Stomach (tissue), 8 donors: ENCODE measurements at regions not wholly inside any gene's neighbourhood (a gene's known extent, or its start where the extent isn't known, plus 50 kb on each side); places are given as distances from the start of the nearest gene placed in this dataset.

Experiments used
- DNase-seq, 2 donors: peaks; one replicate each; pipeline versions ENCODE4 v3.0.0 to v3.0.0-alpha.2; 2013 to 2019
- H3K27ac ChIP-seq, 5 donors: fragments of 200-600 bp in 4 of 5; sonication (generic) in 4 of 5; one replicate each; pipeline ENCODE4 v1.5.1; 2013 to 2019; ENCODE audit warnings: mild to moderate bottlenecking in 1 of 5, moderate library complexity in 1 of 5
- H3K27me3 ChIP-seq, 3 donors: fragments of 200-600 bp; sonication (generic); one replicate each; pipeline ENCODE4 v1.5.1; 2017 to 2019; ENCODE audit warnings: mixed run types in 1 of 3
- H3K36me3 ChIP-seq, 4 donors: fragments of 200-600 bp; sonication (generic); 1 replicate in 3 of 4; 2 replicates in 1 of 4; pipeline ENCODE4 v1.5.1; 2016 to 2019
- H3K4me1 ChIP-seq, 4 donors: fragments of 200-600 bp; sonication (generic); one replicate each; pipeline ENCODE4 v1.5.1; 2016 to 2019
- H3K4me3 ChIP-seq, 4 donors: fragments of 200-600 bp; sonication (generic) in 3 of 4; one replicate each; pipeline ENCODE4 v1.5.1; 2016 to 2019; ENCODE audit warnings: mild to moderate bottlenecking in 1 of 4
- H3K9me3 ChIP-seq, 4 donors: fragments of 200-600 bp; sonication (generic); one replicate each; pipeline ENCODE4 v1.5.1; 2016 to 2019
- EP300 ChIP-seq: sonication (generic); formaldehyde crosslinking; IDR thresholded peaks from one replicate; pipeline ENCODE4 v1.6.1; 2017; ENCODE audit warnings: antibody characterized with exemption
- POLR2A ChIP-seq, 4 donors: fragments of 450-650 bp; IDR thresholded peaks; one replicate each; pipeline ENCODE4 v1.6.1; 2016; ENCODE audit warnings: antibody characterized with exemption in 4 of 4, control low read depth in 2 of 4, mild to moderate bottlenecking in 1 of 4, moderate library complexity in 1 of 4
- POLR2AphosphoS5 ChIP-seq, 3 donors: sonication (generic); formaldehyde crosslinking; IDR thresholded peaks; one replicate each; pipeline ENCODE4 v1.6.1; 2016; ENCODE audit warnings: antibody characterized with exemption in 3 of 3
- WGBS, 5 donors: extraction: QIAGEN DNeasy Blood & Tissue Kit in 3 of 5; methylation state at CpG; one replicate each; pipeline versions ENCODE4 v1.1.5 to v1.1.7; 2013 to 2018; 5-methylcytosine and 5-hydroxymethylcytosine counted together
- intact Hi-C: fragments of 100-400 bp; cut with DNase I; formaldehyde crosslinking; loops from one replicate; pipeline ENCODE4 v1.15.1; 2023; ENCODE audit warnings: low total_unique reads
- TF ChIP-seq, protein P1 (sequence below), 7 experiments: fragments of 450-650 bp in 4 of 7; fragments of 200-600 bp in 3 of 7; sonication (generic) in 3 of 7; IDR thresholded peaks; one replicate each; pipeline ENCODE4 v1.5.1; 2016 to 2019; ENCODE audit warnings: antibody characterized with exemption in 7 of 7, control low read depth in 2 of 7, mild to moderate bottlenecking in 1 of 7
- donor health status: healthy with polysubstance abuse.
- donor health status: Bipolar disorder and iron deficiency.
- donor health status: healthy.

DNA sequence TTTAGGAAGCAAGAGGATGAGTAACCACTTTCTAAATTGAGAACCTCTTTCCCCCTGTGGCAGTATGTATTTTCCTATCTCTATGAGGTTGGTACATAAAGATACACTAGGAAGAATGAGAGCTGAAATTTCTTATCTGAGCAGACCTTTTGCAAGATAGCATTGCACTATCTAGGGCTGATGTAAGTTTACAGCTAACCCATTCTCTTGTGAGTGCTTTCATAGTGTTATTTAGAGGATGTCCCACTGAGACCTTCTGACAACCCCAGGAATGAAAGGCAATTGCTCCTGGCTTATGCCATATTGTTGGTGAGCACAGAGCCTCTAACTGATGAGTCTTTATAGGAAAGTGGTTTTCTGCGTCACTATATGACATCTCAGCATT is 1209.3 kb upstream of the CDH6 start:
- intact Hi-C loops, result no loop called here
- DNase-seq, result no peak
- Histone ChIP-seq H3K4me1 (no peaks in the 10 kb centered on the region), H3K27ac (no peak overlapping the region), H3K9me3 (peaks cover 0 to 6% (median 0%) of the 10 kb centered on the region in 4 donors), H3K27me3 (no peaks in the 10 kb centered on the region), H3K4me3 (no peak overlapping the region), H3K36me3 (no peaks in the 10 kb centered on the region)
- 82 to 100% (median 86%) methylated on average over 1 of the region's 1 CpG for WGBS, 5 donors
- TF ChIP-seq POLR2AphosphoS5 (IDR thresholded peaks at IDR 0.05), result no peak
- TF ChIP-seq POLR2A (IDR thresholded peaks at IDR 0.05), result no peak
- TF ChIP-seq, protein P1, sequence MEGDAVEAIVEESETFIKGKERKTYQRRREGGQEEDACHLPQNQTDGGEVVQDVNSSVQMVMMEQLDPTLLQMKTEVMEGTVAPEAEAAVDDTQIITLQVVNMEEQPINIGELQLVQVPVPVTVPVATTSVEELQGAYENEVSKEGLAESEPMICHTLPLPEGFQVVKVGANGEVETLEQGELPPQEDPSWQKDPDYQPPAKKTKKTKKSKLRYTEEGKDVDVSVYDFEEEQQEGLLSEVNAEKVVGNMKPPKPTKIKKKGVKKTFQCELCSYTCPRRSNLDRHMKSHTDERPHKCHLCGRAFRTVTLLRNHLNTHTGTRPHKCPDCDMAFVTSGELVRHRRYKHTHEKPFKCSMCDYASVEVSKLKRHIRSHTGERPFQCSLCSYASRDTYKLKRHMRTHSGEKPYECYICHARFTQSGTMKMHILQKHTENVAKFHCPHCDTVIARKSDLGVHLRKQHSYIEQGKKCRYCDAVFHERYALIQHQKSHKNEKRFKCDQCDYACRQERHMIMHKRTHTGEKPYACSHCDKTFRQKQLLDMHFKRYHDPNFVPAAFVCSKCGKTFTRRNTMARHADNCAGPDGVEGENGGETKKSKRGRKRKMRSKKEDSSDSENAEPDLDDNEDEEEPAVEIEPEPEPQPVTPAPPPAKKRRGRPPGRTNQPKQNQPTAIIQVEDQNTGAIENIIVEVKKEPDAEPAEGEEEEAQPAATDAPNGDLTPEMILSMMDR (IDR thresholded peaks at IDR 0.05), result no peak
- no peak for TF ChIP-seq EP300

GRCh38 chr5:29983528-29984155 is 1209.8 kb upstream of the CDH6 start:
- Histone ChIP-seq H3K4me1 (no peaks in the 10 kb centered on the region), H3K9me3 (peaks cover 0 to 5% (median 0%) of the 10 kb centered on the region in 4 donors), H3K27ac (no peak overlapping the region), H3K36me3 (no peaks in the 10 kb centered on the region), H3K27me3 (no peaks in the 10 kb centered on the region), H3K4me3 (no peak overlapping the region)
- intact Hi-C loops, result no loop called here
- TF ChIP-seq POLR2AphosphoS5 (IDR thresholded peaks at IDR 0.05) (no peak), EP300 (no peak), POLR2A (IDR thresholded peaks at IDR 0.05) (no peak)
- TF ChIP-seq, protein P1 (IDR thresholded peaks at IDR 0.05), result no peak
- DNase-seq, result no peak

DNA sequence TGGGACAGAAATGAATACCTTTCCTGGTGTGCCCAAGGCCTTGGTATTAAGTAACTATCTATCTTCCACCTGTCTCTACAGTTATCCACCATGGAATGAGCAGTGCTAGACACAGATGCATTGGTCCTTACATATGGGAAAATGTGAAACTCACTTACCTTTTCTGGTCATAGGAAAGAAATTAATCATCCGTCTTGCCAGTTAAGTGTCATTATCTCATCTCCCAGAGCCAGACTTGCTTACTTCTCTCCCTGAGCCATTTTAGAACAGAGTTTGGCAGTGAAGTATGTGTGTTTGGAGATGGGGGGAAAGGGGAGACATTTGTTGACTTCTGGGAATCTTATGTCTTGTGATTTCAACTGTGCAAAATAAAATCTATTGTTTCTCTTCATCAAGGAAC is 1211.0 kb upstream of the CDH6 start:
- H3K4me3 ChIP-seq, result no peak overlapping the region
- TF ChIP-seq, protein P1 (IDR thresholded peaks at IDR 0.05), result no peak
- no peak for TF ChIP-seq POLR2A (IDR thresholded peaks at IDR 0.05)
- no peak for TF ChIP-seq POLR2AphosphoS5 (IDR thresholded peaks at IDR 0.05)
- no peak for TF ChIP-seq EP300
- WGBS, 5 donors, result 84 to 96% (median 88%) methylated on average over 1 of the region's 1 CpG

GRCh38 chr5:29972597-29972996 is 1220.9 kb upstream of the CDH6 start:
- no peak for DNase-seq
- Histone ChIP-seq H3K4me3 (no peak overlapping the region), H3K36me3 (no peaks in the 10 kb centered on the region), H3K27ac (no peak overlapping the region), H3K4me1 (no peaks in the 10 kb centered on the region), H3K9me3 (no peaks in the 10 kb centered on the region), H3K27me3 (no peaks in the 10 kb centered on the region)
- 42 to 76% (median 66%) methylated on average over 3 of the region's 3 CpGs for WGBS, 5 donors
- TF ChIP-seq POLR2A (IDR thresholded peaks at IDR 0.05), result no peak
- TF ChIP-seq POLR2AphosphoS5 (IDR thresholded peaks at IDR 0.05), result no peak
- TF ChIP-seq, protein P1 (IDR thresholded peaks at IDR 0.05), result no peak
- TF ChIP-seq EP300, result no peak
- intact Hi-C loops, result no loop called here

More for the DNA sequence above, 1211.0 kb upstream of the CDH6 start:
- H3K27ac ChIP-seq, result no peak overlapping the region
- intact Hi-C loops, result no loop called here
- H3K36me3 ChIP-seq, result no peaks in the 10 kb centered on the region
- no peaks in the 10 kb centered on the region for H3K27me3 ChIP-seq
- no peaks in the 10 kb centered on the region for H3K9me3 ChIP-seq
- no peak for DNase-seq
- H3K4me1 ChIP-seq, result no peaks in the 10 kb centered on the region
